G401 (cell line): ENCODE measurements at regions not wholly inside any gene's neighbourhood (a gene's known extent, or its start where the extent isn't known, plus 50 kb on each side); places are given as distances from the start of the nearest gene placed in this dataset.
"Not testable (repeated sequence)": the region's sequence is repeated elsewhere in the genome, so short reads cannot be mapped to it uniquely, and the experiment has no call there.

Experiments used
- DNase-seq: peaks from one replicate; pipeline ENCODE4 v3.0.0-alpha.2; 2015; ENCODE audit warnings: low spot score
- in situ Hi-C: cut with HindIII; loops from 2 replicates; pipeline ENCODE4 v1.10.0; 2016; ENCODE audit warnings: low sequenced_read_pairs, mixed read lengths

DNA sequence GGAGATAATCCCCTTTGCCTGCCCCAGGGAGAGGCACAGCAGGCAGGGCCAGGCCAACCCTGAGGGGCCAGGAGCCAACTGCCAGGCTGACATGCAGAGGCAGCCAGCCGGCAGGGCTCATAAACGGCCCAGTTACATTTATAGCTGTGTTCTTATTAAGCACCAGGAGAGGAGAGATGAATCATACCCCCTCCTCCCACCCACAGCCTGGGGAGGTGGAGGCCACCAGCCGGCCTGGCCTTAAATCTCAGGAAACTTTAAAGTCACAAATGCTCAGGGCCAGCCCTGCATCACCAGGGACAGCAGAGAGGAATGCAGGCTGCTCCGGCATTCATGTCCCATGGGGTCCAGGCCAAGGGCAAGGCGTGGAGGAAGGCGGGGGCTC lies 177.2 kb downstream of the TMEM132E start:
- DNase-seq: no peak

DNA sequence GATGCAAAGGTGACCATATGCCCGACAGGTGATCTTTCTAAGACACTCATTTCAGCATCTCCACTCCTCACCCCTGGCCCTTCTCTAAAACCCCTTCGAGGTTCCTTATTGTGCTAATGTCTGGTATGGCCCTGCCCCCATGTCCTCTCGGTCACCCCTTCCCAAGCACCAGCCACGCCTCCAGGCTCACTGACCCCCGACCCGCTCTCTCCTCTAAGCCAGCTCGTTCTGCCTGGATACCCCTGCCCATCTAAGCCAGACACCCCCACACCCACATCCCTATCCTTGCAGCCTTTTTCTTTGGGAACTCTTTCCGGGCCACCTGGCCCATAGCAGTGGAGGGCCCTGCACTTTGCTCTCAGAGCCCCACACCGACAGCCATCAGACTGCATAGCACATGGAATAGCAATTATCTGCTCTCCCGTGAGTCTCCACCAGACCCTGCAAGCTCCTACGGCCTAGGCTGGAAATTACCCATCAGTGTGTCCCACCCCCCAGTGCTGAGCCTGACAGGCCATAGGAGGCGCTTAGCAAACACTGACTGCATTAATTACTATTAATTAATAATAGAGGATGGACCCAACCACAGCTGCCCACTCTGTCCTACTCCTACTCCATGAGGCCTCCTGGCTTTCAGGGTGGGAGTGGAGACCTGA lies 176.7 kb downstream of the TMEM132E start:
- no peak for DNase-seq
- in situ Hi-C loops: no loop called here

More for the DNA sequence above, 177.2 kb downstream of the TMEM132E start:
- in situ Hi-C loops: no loop called here

GRCh38 chr17:34755371-34755770 lies 176.0 kb downstream of the TMEM132E start:
- no peak for DNase-seq
- in situ Hi-C loops: no loop called here

DNA sequence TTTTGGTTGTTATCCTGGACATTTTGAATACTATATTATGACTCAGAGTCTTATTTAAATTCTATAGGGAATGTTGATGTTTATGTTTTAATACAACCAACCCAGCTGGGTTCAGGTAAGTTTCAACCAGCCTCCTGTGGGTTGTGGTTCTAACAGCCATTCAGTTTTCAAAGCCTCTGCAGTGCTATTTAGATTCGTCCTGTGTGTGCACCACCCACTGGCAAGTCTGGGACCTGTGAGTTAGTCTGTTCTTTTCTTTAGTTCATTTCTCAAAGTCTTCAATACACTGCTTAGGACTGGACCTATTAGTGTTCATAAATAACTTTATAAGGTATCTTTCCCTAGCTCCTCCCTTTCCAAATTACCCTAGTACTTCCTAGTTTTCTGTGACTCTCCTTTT lies 170.6 kb downstream of the TMEM132E start:
- in situ Hi-C loops: no loop called here
- no peak for DNase-seq

DNA sequence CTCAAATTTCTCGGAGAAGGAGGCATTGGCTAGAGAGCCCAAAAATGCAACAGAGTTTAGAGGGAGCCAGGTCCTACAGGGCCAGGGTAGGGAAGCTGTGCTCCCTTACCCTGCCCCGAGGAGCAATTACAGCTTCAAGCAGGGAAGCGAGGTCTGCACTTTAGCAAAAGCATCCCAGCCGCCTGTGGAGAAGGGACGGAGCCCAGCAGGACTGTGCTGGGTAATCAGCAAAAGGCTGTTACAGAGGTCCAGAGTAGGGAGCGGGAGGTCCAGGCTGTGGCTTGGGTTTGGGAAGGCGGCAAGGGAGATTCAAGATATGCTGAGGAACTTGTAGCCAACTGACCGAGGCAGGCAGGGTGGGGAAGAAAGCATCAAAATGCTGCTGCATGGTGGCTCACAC lies 162.6 kb downstream of the TMEM132E start:
- in situ Hi-C loops: no loop called here
- no peak for DNase-seq

DNA sequence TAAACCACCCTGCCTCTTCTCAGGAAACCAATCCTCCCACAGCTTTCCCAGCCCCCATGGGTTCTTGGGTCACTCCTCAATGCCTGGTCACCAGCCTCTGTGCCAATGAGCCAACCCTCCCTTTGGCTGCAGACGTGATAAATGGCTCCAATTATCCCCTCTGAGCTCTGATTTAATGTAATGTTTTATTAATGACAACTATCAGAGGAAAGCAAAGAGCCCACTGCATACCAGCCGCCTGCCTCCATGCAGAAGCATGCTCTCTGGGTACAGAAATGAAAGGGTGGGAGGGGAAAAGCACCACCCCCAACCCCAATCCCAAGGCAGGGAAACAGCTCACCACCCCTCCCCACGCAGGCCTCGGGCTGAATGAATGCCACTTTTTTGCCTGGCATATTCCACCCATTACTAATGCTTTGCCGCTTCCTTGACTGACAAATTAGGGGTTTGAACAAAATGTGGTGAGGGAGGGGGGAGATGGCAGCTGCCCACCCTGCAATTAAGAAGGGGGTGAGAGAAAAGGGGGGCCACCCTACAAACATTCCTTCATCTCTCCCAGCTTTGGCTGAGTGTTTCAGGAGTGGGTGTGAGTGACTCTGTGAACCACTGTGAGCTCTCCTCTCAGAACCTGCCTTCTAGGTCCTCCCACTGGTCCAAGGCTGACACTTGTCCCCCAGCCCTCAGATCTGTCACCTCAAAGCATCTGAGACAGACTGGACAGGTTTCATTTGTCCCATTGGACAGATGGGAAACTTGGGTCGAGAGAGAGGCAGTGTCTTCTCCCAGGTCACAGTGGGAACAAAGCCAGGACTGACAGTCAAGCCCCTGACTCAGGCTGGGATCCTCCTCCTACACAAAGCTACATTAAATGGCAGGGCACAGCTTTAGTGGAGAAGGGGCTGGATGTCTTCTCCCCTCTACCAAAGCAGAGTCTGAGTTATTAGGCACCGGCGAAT lies 161.5 kb downstream of the TMEM132E start:
- no peak for DNase-seq
- in situ Hi-C loops: no loop called here

DNA sequence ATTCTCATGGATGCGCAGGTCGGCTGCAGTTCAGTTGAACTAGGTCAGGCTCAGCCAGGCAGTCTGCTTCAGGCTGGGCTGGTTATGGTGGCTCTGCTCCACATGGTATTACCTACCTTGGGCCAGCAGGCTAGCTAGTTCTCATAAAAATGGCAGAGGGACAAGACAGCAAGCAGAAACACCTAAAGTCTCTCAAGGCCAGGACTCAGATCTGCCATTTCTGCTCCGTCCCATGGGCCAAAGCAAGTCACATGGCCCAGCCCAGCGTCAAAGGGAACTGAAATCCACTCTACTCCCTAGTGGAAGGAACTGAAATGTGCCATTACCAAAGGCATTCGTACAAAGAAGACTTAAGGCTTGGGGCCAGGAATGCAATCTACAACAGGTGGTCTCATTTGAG lies 160.0 kb downstream of the TMEM132E start:
- no peak for DNase-seq
- in situ Hi-C loops: no loop called here

- in situ Hi-C loops: not testable (repeated sequence)
These were observed 158.3 kb downstream of the TMEM132E start for GRCh38 chr17:34737673-34738072.

GRCh38 chr17:34736611-34737010 lies 157.2 kb downstream of the TMEM132E start:
- no peak for DNase-seq
- in situ Hi-C loops: no loop called here

More at GRCh38 chr17:34737673-34738072, 158.3 kb downstream of the TMEM132E start:
- not testable (repeated sequence) for DNase-seq

GRCh38 chr17:34733333-34733732 lies 154.0 kb downstream of the TMEM132E start:
- in situ Hi-C loops: no loop called here

GRCh38 chr17:34730816-34731215 lies 151.4 kb downstream of the TMEM132E start:
- in situ Hi-C loops: no loop called here
- no peak for DNase-seq

More at GRCh38 chr17:34733333-34733732, 154.0 kb downstream of the TMEM132E start:
- DNase-seq: no peak

GRCh38 chr17:34728771-34729310 lies 149.5 kb downstream of the TMEM132E start:
- DNase-seq: no peak
- in situ Hi-C loops: no loop called here

- no peak for DNase-seq
- in situ Hi-C loops: no loop called here
These were observed 148.2 kb downstream of the TMEM132E start for GRCh38 chr17:34727601-34728000.

DNA sequence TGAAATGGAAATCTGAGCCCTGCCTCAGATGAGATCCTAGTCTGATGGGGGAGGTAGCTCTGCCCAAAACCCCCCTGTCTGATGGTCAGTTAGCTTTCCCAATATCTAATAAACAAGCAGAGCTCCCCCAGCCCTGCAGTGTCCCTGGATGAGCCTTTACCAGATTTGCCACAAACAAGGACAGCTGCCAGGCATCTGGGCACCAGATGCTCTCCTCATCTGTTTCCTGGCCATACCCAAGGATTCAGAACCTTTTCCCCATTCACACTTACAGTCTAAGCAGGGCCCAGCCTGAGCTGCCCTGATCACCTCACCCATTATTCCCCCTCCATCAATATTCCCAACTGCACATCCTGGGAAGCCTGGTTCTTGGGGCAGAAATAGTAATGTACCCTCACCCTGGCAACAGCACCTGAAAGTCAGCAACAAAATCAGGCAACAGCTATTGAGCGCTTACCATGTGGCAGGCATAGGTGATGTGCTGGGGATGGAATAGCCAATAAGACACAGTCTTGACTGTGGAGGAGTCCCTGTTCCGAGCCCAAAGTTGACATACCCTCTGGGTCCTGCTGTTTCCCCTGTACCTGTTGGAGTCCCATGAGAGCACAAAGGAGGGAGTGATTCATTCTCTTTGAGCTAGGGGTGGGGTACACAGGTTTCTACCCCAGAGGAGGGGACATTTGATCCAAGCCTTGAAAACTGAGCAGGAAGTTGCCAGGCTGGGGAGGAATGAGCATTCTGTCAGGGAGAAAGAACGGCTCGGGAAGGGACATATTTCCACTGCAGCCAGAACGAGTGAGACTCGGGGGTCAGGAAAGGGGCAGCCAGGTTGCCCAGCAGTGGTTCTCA lies 147.4 kb downstream of the TMEM132E start:
- in situ Hi-C loops: no loop called here

GRCh38 chr17:34725725-34726124 lies 146.3 kb downstream of the TMEM132E start:
- in situ Hi-C loops: no loop called here
- DNase-seq: no peak

More for the DNA sequence above, 147.4 kb downstream of the TMEM132E start:
- DNase-seq: no peak

DNA sequence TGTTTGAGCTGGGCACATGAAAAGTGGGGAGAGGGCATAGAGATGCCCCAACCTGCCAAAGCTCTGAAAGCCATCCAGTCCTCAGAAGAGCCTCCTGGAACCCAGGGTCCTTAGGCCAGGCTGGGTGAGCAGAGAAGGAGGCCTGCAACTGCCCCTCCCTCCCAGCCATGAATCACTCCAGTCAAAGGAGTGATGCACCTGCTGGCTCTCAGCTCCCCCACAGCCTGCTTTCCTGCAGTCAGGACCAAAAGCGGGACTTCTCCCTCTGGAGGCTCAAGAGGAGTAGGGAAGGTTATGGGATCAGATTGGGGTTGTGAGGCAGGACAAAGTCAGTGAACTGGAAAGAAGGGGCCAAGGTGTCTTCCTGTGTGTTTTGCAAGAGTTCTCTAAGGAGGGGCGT lies 145.6 kb downstream of the TMEM132E start:
- DNase-seq: no peak
- in situ Hi-C loops: no loop called here

DNA sequence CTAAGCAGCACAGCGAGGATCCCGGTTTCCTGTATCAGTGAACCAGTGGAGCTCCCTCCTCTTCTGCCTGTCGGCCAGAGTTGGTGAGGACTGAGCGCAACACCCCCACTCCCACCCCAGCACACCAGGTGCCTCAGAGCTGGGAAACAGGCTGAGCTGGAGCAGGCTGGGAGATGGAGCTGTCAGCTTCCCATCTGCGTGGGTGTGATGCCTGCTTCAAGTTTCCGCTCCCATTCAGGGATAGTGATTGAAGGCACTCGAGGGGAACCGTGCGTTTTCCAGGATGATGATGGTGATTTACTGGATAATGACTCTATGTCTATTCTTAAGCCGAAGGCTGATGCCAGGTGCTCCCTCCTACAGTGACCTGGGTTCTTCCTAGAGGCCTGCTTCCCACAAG lies 144.5 kb downstream of the TMEM132E start:
- no peak for DNase-seq

DNA sequence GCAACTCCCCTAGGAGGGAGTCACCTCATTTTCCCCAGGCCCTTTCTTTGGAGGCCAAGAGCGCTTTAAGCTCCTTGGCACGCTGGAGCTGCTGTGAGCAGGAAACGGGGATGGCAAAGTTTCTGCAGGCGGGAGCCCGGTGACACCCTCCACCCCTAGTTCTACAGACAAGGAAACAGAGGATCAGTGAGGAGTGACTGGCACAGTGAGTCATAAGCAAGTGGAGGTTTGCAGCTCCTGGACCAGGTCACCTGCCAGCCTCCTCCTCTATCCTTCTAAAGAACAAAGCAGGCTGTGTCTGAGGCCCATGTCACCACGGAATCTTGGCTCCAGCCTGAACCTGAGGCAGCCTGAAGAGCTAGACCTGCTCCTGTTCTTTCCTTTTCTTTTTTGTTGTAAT lies 141.9 kb downstream of the TMEM132E start:
- DNase-seq: no peak
- in situ Hi-C loops: no loop called here

More for the DNA sequence above, 144.5 kb downstream of the TMEM132E start:
- in situ Hi-C loops: no loop called here

- DNase-seq: no peak
- in situ Hi-C loops: no loop called here
These were observed 141.4 kb downstream of the TMEM132E start for GRCh38 chr17:34720760-34721159.
